Chondrocyte (in vitro differentiated cells): ENCODE measurements at regions not wholly inside any gene's neighbourhood (a gene's known extent, or its start where the extent isn't known, plus 50 kb on each side); places are given as distances from the start of the nearest gene placed in this dataset.
"Not testable (repeated sequence)": the region's sequence is repeated elsewhere in the genome, so short reads cannot be mapped to it uniquely, and the experiment has no call there.

ENCODE experiments used
- DNase-seq: peaks from one replicate; pipeline ENCODE4 v3.0.0; 2021; ENCODE audit warnings: mixed read lengths, low spot score
- H3K27ac Mint-ChIP-seq: one replicate; pipeline ENCODE4 v1.8.0; 2021; ENCODE audit warnings: mild to moderate bottlenecking, moderate library complexity, mixed read lengths; ENCODE audit not compliant: unreplicated experiment
- H3K27me3 Mint-ChIP-seq: 2 replicates; pipeline ENCODE4 v1.8.0; 2021; ENCODE audit warnings: low read depth, mixed read lengths
- H3K36me3 Mint-ChIP-seq: 2 replicates; pipeline ENCODE4 v1.8.0; 2021; ENCODE audit warnings: low read depth, mixed read lengths
- H3K4me1 Mint-ChIP-seq: 2 replicates; pipeline ENCODE4 v1.8.0; 2021; ENCODE audit warnings: low read depth, mild to moderate bottlenecking, mixed read lengths
- H3K4me3 Mint-ChIP-seq: one replicate; pipeline ENCODE4 v1.8.0; 2021; ENCODE audit warnings: mild to moderate bottlenecking, moderate library complexity, mixed read lengths; ENCODE audit not compliant: unreplicated experiment
- H3K9me3 Mint-ChIP-seq: 2 replicates; pipeline ENCODE4 v1.8.0; 2021; ENCODE audit warnings: low read depth, mixed read lengths
- TF ChIP-seq, protein P1 (sequence below): fragments of 200-600 bp; sonication (generic); IDR thresholded peaks from 2 replicates; pipeline ENCODE4 v1.5.0; 2021; ENCODE audit warnings: antibody characterized with exemption, mild to moderate bottlenecking, moderate library complexity

DNA sequence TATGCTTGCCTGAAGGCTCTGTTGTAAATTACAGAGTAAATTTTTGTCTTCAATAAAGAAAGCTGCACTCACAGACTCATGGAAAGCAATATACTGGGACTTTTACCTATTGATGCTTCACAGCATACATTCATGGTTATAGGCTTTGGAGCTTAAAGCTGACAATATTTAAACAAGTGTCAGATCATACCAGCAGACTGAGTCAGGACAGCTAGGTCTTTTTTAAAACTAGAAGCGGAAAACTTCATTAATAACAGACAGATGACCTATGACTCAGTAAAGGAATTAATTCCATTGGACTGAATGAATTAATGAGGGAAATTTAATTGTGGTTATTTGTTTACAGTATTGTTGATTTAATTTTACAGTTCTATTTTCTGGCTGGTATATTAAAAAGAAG is 165.8 kb upstream of the DGKB start:
- peaks cover 13% of the 10 kb centered on the region for H3K9me3 Mint-ChIP-seq
- DNase-seq, result no peak
- TF ChIP-seq, protein P1, sequence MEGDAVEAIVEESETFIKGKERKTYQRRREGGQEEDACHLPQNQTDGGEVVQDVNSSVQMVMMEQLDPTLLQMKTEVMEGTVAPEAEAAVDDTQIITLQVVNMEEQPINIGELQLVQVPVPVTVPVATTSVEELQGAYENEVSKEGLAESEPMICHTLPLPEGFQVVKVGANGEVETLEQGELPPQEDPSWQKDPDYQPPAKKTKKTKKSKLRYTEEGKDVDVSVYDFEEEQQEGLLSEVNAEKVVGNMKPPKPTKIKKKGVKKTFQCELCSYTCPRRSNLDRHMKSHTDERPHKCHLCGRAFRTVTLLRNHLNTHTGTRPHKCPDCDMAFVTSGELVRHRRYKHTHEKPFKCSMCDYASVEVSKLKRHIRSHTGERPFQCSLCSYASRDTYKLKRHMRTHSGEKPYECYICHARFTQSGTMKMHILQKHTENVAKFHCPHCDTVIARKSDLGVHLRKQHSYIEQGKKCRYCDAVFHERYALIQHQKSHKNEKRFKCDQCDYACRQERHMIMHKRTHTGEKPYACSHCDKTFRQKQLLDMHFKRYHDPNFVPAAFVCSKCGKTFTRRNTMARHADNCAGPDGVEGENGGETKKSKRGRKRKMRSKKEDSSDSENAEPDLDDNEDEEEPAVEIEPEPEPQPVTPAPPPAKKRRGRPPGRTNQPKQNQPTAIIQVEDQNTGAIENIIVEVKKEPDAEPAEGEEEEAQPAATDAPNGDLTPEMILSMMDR, result no peak

DNA sequence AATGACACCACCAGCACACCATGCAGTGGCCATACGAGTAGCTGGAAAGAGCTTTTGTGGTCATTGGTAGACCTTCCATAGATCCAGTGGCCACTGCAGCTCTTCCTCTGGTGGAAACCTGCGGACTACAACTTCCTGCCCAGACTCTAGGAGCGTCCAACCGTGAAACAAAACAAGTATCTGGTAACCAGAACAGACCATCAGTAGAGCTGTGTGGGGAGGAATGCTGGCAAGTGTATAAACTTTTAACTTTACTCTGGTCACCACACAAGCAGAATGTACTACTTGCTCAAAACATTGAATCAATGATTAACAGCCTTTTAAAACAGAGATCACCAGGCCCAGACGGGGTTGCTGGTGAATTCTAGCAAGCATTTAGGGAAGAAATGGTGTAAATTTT is 154.7 kb upstream of the DGKB start:
- Mint-ChIP-seq H3K4me1 (peaks cover 12% of the 10 kb centered on the region), H3K9me3 (peaks cover 5% of the 10 kb centered on the region), H3K36me3 (no peaks in the 10 kb centered on the region), H3K27me3 (no peaks in the 10 kb centered on the region), H3K4me3 (no peak overlapping the region), H3K27ac (no peak overlapping the region)
- no peak for DNase-seq
- TF ChIP-seq, protein P1, result no peak

More for the DNA sequence above, 165.8 kb upstream of the DGKB start:
- peaks cover 1% of the 10 kb centered on the region for H3K36me3 Mint-ChIP-seq
- H3K27ac Mint-ChIP-seq, result no peak overlapping the region
- H3K4me1 Mint-ChIP-seq, result no peaks in the 10 kb centered on the region
- H3K4me3 Mint-ChIP-seq, result no peak overlapping the region
- H3K27me3 Mint-ChIP-seq, result no peaks in the 10 kb centered on the region

- not testable (repeated sequence) for H3K9me3 Mint-ChIP-seq, H3K36me3 Mint-ChIP-seq, DNase-seq, H3K27ac Mint-ChIP-seq, H3K4me3 Mint-ChIP-seq, H3K27me3 Mint-ChIP-seq
- H3K4me1 Mint-ChIP-seq, result peaks cover 12% of the 10 kb centered on the region
Measured at GRCh38 chr7:15054304-15054703, 151.8 kb upstream of the DGKB start.

GRCh38 chr7:15049157-15049556 is 146.6 kb upstream of the DGKB start:
- no peak overlapping the region for H3K27ac Mint-ChIP-seq

GRCh38 chr7:15046861-15047260 is 144.3 kb upstream of the DGKB start:
- H3K9me3 Mint-ChIP-seq, result no peaks in the 10 kb centered on the region
- H3K27ac Mint-ChIP-seq, result no peak overlapping the region
- no peak for DNase-seq
- no peaks in the 10 kb centered on the region for H3K36me3 Mint-ChIP-seq
- TF ChIP-seq, protein P1, result no peak
- H3K4me3 Mint-ChIP-seq, result no peak overlapping the region
- no peaks in the 10 kb centered on the region for H3K27me3 Mint-ChIP-seq
- H3K4me1 Mint-ChIP-seq, result peaks cover 24% of the 10 kb centered on the region

More at GRCh38 chr7:15049157-15049556, 146.6 kb upstream of the DGKB start:
- no peak for DNase-seq
- Mint-ChIP-seq H3K9me3 (no peaks in the 10 kb centered on the region), H3K36me3 (no peaks in the 10 kb centered on the region), H3K4me1 (peaks cover 10% of the 10 kb centered on the region), H3K4me3 (no peak overlapping the region), H3K27me3 (no peaks in the 10 kb centered on the region)
- TF ChIP-seq, protein P1, result no peak

GRCh38 chr7:15043931-15044330 is 141.4 kb upstream of the DGKB start:
- Mint-ChIP-seq H3K4me1 (peaks cover 37% of the 10 kb centered on the region), H3K9me3 (no peaks in the 10 kb centered on the region), H3K4me3 (no peak overlapping the region), H3K27ac (no peak overlapping the region), H3K27me3 (no peaks in the 10 kb centered on the region), H3K36me3 (no peaks in the 10 kb centered on the region)
- no peak for DNase-seq
- TF ChIP-seq, protein P1, result no peak
